H9 (cell line): ENCODE measurements at regions not wholly inside any gene's neighbourhood (a gene's known extent, or its start where the extent isn't known, plus 50 kb on each side); places are given as distances from the start of the nearest gene placed in this dataset.

Source experiments
- DNase-seq: peaks from one replicate; pipeline ENCODE4 v3.0.0-alpha.2; 2017
- H2AFZ ChIP-seq: one replicate; pipeline ENCODE4 v1.6.1; 2013; ENCODE audit warnings: mild to moderate bottlenecking, low read length, control low read depth, moderate library complexity
- H2AK5ac ChIP-seq: 2 replicates; pipeline ENCODE4 v1.6.1; 2013; ENCODE audit warnings: low read length, control low read depth, mixed read lengths; ENCODE audit not compliant: insufficient read length
- H2BK120ac ChIP-seq: one replicate; pipeline ENCODE4 v1.6.1; 2013; ENCODE audit warnings: low read depth, mild to moderate bottlenecking, low read length, control low read depth, inconsistent platforms; ENCODE audit not compliant: poor library complexity, severe bottlenecking
- H2BK12ac ChIP-seq: 2 replicates; pipeline ENCODE4 v1.6.1; 2013; ENCODE audit warnings: low read length, control low read depth, mixed read lengths, low read depth; ENCODE audit not compliant: insufficient read length
- H2BK15ac ChIP-seq: 2 replicates; pipeline ENCODE4 v1.6.1; 2013; ENCODE audit warnings: low read depth, low read length, control low read depth
- H2BK20ac ChIP-seq: one replicate; pipeline ENCODE4 v1.6.1; 2013; ENCODE audit warnings: low read depth, mild to moderate bottlenecking, low read length, control low read depth, inconsistent platforms; ENCODE audit not compliant: poor library complexity, severe bottlenecking
- H2BK5ac ChIP-seq: 2 replicates; pipeline ENCODE4 v1.6.1; 2013; ENCODE audit warnings: low read length, control low read depth, mixed read lengths; ENCODE audit not compliant: insufficient read length
- H3K14ac ChIP-seq: 2 replicates; pipeline ENCODE4 v1.6.1; 2013; ENCODE audit warnings: low read length, control low read depth; ENCODE audit not compliant: insufficient read depth
- H3K18ac ChIP-seq: 2 replicates; pipeline ENCODE4 v1.6.1; 2013; ENCODE audit warnings: low read depth, mild to moderate bottlenecking, mixed read lengths, low read length, control low read depth; ENCODE audit not compliant: insufficient read length
- H3K23ac ChIP-seq: 2 replicates; pipeline ENCODE4 v1.6.1; 2013; ENCODE audit warnings: low read length, control low read depth, mixed read lengths, low read depth; ENCODE audit not compliant: insufficient read length
- H3K23me2 ChIP-seq: 2 replicates; pipeline ENCODE4 v1.6.1; 2013; ENCODE audit warnings: low read depth, mild to moderate bottlenecking, mixed read lengths, low read length, control low read depth; ENCODE audit not compliant: insufficient read length, poor library complexity, severe bottlenecking
- H3K27ac ChIP-seq: 2 replicates; pipeline ENCODE4 v1.5.1; 2013; ENCODE audit warnings: low read length, control low read depth, mixed read lengths, low read depth; ENCODE audit not compliant: insufficient read length
- H3K27me3 ChIP-seq: 2 replicates; pipeline ENCODE4 v1.6.1; 2013; ENCODE audit warnings: low read length, control low read depth, inconsistent platforms; ENCODE audit not compliant: insufficient read depth
- H3K4ac ChIP-seq: 2 replicates; pipeline ENCODE4 v1.6.1; 2013; ENCODE audit warnings: low read depth, mild to moderate bottlenecking, control low read depth, inconsistent platforms, low read length, moderate library complexity
- H3K4me1 ChIP-seq: 2 replicates; pipeline ENCODE4 v1.6.1; 2013; ENCODE audit warnings: low read length, control low read depth, inconsistent platforms; ENCODE audit not compliant: insufficient read depth
- H3K4me2 ChIP-seq: 2 replicates; pipeline ENCODE4 v1.6.1; 2013; ENCODE audit warnings: low read length, control low read depth, mixed read lengths; ENCODE audit not compliant: insufficient read length, insufficient read depth
- H3K56ac ChIP-seq: 2 replicates; pipeline ENCODE4 v1.6.1; 2013; ENCODE audit warnings: low read depth, mild to moderate bottlenecking, mixed read lengths, low read length, control low read depth; ENCODE audit not compliant: insufficient read length
- H3K79me1 ChIP-seq: 2 replicates; pipeline ENCODE4 v1.6.1; 2013; ENCODE audit warnings: low read depth, mild to moderate bottlenecking, moderate library complexity, low read length, control low read depth, inconsistent platforms; ENCODE audit not compliant: insufficient read depth, poor library complexity, severe bottlenecking
- H3K79me2 ChIP-seq: 2 replicates; pipeline ENCODE4 v1.6.1; 2013; ENCODE audit warnings: low read length, control low read depth, inconsistent platforms; ENCODE audit not compliant: insufficient read depth
- H3K9ac ChIP-seq: 2 replicates; pipeline ENCODE4 v1.6.1; 2013; ENCODE audit warnings: low read length, control low read depth, mixed read lengths; ENCODE audit not compliant: insufficient read length; ENCODE audit errors: extremely low read depth
- H3K9me3 ChIP-seq: one replicate; pipeline ENCODE4 v1.6.1; 2013; ENCODE audit warnings: low read depth, low read length, inconsistent platforms; ENCODE audit not compliant: control insufficient read depth
- H3T11ph ChIP-seq: one replicate; pipeline ENCODE4 v1.6.1; 2013; ENCODE audit warnings: mild to moderate bottlenecking, low read length, control low read depth, inconsistent platforms
- H4K20me1 ChIP-seq: one replicate; pipeline ENCODE4 v1.6.1; 2013; ENCODE audit not compliant: control insufficient read depth, insufficient read length, insufficient read depth
- H4K5ac ChIP-seq: 2 replicates; pipeline ENCODE4 v1.6.1; 2013; ENCODE audit warnings: low read depth, mild to moderate bottlenecking, mixed read lengths, low read length, control low read depth; ENCODE audit not compliant: insufficient read length
- H4K8ac ChIP-seq: replicated peaks from 2 replicates; pipeline ENCODE4 v1.6.1; 2013; ENCODE audit warnings: low read length, control low read depth, mixed read lengths, low read depth; ENCODE audit not compliant: insufficient read length
- H4K91ac ChIP-seq: 2 replicates; pipeline ENCODE4 v1.6.1; 2013; ENCODE audit warnings: low read depth, mild to moderate bottlenecking, moderate library complexity, mixed read lengths, low read length, control low read depth; ENCODE audit not compliant: insufficient read length
- H3K27ac Mint-ChIP-seq, 3 experiments: 2 replicates in 2 of 3; 3 replicates in 1 of 3; pipeline ENCODE4 v1.8.0; 2020 to 2021; ENCODE audit warnings: mixed read lengths in 3 of 3, mild to moderate bottlenecking in 1 of 3, moderate library complexity in 1 of 3
- H3K27me3 Mint-ChIP-seq: 2 replicates; pipeline ENCODE4 v1.8.0; 2021; ENCODE audit warnings: low read depth, mild to moderate bottlenecking, moderate library complexity, mixed read lengths
- H3K36me3 Mint-ChIP-seq, 3 experiments: 2 replicates in 2 of 3; 3 replicates in 1 of 3; pipeline ENCODE4 v1.8.0; 2020 to 2021; ENCODE audit warnings: low read depth in 3 of 3, mixed read lengths in 3 of 3; ENCODE audit not compliant: insufficient read depth in 1 of 3
- H3K4me1 Mint-ChIP-seq, 2 experiments: 2 replicates each; pipeline ENCODE4 v1.8.0; 2020; ENCODE audit warnings: mixed read lengths in 2 of 2
- H3K4me3 Mint-ChIP-seq, 2 experiments: 2 replicates in 1 of 2; 3 replicates in 1 of 2; pipeline ENCODE4 v1.8.0; 2020 to 2021; ENCODE audit warnings: mild to moderate bottlenecking in 2 of 2, mixed read lengths in 2 of 2, moderate library complexity in 1 of 2
- H3K9me3 Mint-ChIP-seq, 2 experiments: 2 replicates in 1 of 2; 3 replicates in 1 of 2; pipeline ENCODE4 v1.8.0; 2020; ENCODE audit warnings: mild to moderate bottlenecking in 2 of 2, mixed read lengths in 2 of 2, moderate library complexity in 1 of 2
- CTCF ChIP-seq: fragments of 200-600 bp; sonication (generic); conservative IDR thresholded peaks from 3 replicates; pipeline ENCODE4 v1.8.0; 2021; ENCODE audit warnings: antibody characterized with exemption, mild to moderate bottlenecking
- WGBS: extraction: QIAGEN DNeasy Blood & Tissue Kit; methylation state at CpG from one replicate; pipeline ENCODE4 v1.1.7; 2013; ENCODE audit warnings: missing lambda C conversion rate, low lambda C conversion rate, mixed read lengths; ENCODE audit not compliant: insufficient read length; ENCODE audit errors: extremely low coverage; 5-methylcytosine and 5-hydroxymethylcytosine counted together

- Histone ChIP-seq H3K79me2 (no peaks in the 10 kb centered on the region), H3K14ac (no peak overlapping the region), H3K23ac (no peak overlapping the region), H3K56ac (no peak overlapping the region), H3K79me1 (no peaks in the 10 kb centered on the region), H2BK15ac (no peak overlapping the region), H4K20me1 (no peaks in the 10 kb centered on the region), H4K5ac (no peak overlapping the region), H3K4me2 (no peak overlapping the region), H2AFZ (no peak overlapping the region), H3K9me3 (no peaks in the 10 kb centered on the region), H2BK5ac (no peak overlapping the region), H3K23me2 (no peaks in the 10 kb centered on the region), H3K4ac (no peak overlapping the region), H2BK20ac (no peak overlapping the region), H3K9ac (no peak overlapping the region), H4K8ac (no peak overlapping the region), H2AK5ac (no peak overlapping the region), H4K91ac (no peak overlapping the region), H3K27me3 (no peaks in the 10 kb centered on the region), H3K27ac (no peak overlapping the region), H3T11ph (no peak overlapping the region), H2BK120ac (no peak overlapping the region), H3K18ac (no peak overlapping the region), H3K4me1 (no peaks in the 10 kb centered on the region), H2BK12ac (no peak overlapping the region)
- no CpG with 5 or more reads among the region's 3 CpGs for WGBS
- no peak for TF ChIP-seq CTCF
- Mint-ChIP-seq H3K4me1 (peaks cover 0 to 3% of the 10 kb centered on the region in 2 experiments; a peak in 2 of 4 replicates), H3K36me3 (peaks cover 5 to 21% (median 8%) of the 10 kb centered on the region in 3 experiments), H3K27ac (no peak overlapping the region), H3K27me3 (peaks cover 1% of the 10 kb centered on the region; the same call in 1 of the 2 replicates), H3K9me3 (peaks cover 21 to 23% of the 10 kb centered on the region in 2 experiments), H3K4me3 (no peak overlapping the region)
- no peak for DNase-seq
Measured at GRCh38 chr3:6039971-6040370, 820.9 kb upstream of the GRM7 start.
